Hepatocyte (in vitro differentiated cells): ENCODE measurements at regions not wholly inside any gene's neighbourhood (a gene's known extent, or its start where the extent isn't known, plus 50 kb on each side); places are given as distances from the start of the nearest gene placed in this dataset.

ENCODE experiments used
- DNase-seq: peaks from one replicate; pipeline ENCODE4 v3.0.0-alpha.2; 2016; ENCODE audit warnings: low spot score
- H2AFZ ChIP-seq: fragments of 200-600 bp; sonication (generic); 2 replicates; pipeline ENCODE4 v1.6.0; 2016; ENCODE audit warnings: antibody characterized with exemption, mild to moderate bottlenecking
- H3K27ac ChIP-seq: fragments of 200-600 bp; sonication (generic); 2 replicates; pipeline ENCODE4 v1.5.1; 2016; ENCODE audit warnings: mild to moderate bottlenecking
- H3K27me3 ChIP-seq: fragments of 200-600 bp; sonication (generic); 2 replicates; pipeline ENCODE4 v1.6.1; 2016
- H3K36me3 ChIP-seq: fragments of 200-600 bp; sonication (generic); replicated peaks from 2 replicates; pipeline ENCODE4 v1.5.1; 2016; ENCODE audit warnings: low read depth; ENCODE audit not compliant: insufficient read depth
- H3K4me1 ChIP-seq: fragments of 200-600 bp; sonication (generic); 2 replicates; pipeline ENCODE4 v1.5.1; 2016; ENCODE audit warnings: mild to moderate bottlenecking, moderate library complexity; ENCODE audit not compliant: insufficient read depth
- H3K4me2 ChIP-seq: fragments of 200-600 bp; sonication (generic); 2 replicates; pipeline ENCODE4 v1.6.0; 2016
- H3K4me3 ChIP-seq: fragments of 200-600 bp; sonication (generic); 2 replicates; pipeline ENCODE4 v1.5.1; 2016; ENCODE audit warnings: mild to moderate bottlenecking
- H3K79me2 ChIP-seq: fragments of 200-600 bp; sonication (generic); 2 replicates; pipeline ENCODE4 v1.6.0; 2017; ENCODE audit warnings: mild to moderate bottlenecking
- H3K9me2 ChIP-seq: fragments of 200-600 bp; sonication (generic); replicated peaks from 2 replicates; pipeline ENCODE4 v1.6.0; 2017; ENCODE audit warnings: mild to moderate bottlenecking; ENCODE audit not compliant: insufficient read depth
- H3K9me3 ChIP-seq: fragments of 200-600 bp; sonication (generic); 2 replicates; pipeline ENCODE4 v1.5.1; 2016; ENCODE audit warnings: low read depth, mild to moderate bottlenecking
- H4K20me1 ChIP-seq: fragments of 200-600 bp; sonication (generic); 2 replicates; pipeline ENCODE4 v1.6.0; 2016; ENCODE audit warnings: mild to moderate bottlenecking; ENCODE audit not compliant: insufficient read depth, poor library complexity, severe bottlenecking
- CTCF ChIP-seq: fragments of 200-600 bp; sonication (generic); IDR thresholded peaks from 2 replicates; pipeline ENCODE4 v1.5.1; 2016; ENCODE audit warnings: antibody characterized with exemption, mild to moderate bottlenecking; ENCODE audit not compliant: poor library complexity
- EZH2 ChIP-seq: fragments of 200-600 bp; sonication (generic); IDR thresholded peaks from 2 replicates; pipeline ENCODE4 v1.6.1; 2016; ENCODE audit warnings: antibody characterized with exemption, mild to moderate bottlenecking, borderline replicate concordance
- EZH2phosphoT487 ChIP-seq: fragments of 200-600 bp; sonication (generic); IDR thresholded peaks from one replicate; pipeline ENCODE4 v1.6.1; 2018; ENCODE audit warnings: antibody characterized with exemption, mild to moderate bottlenecking, low read depth, moderate library complexity; ENCODE audit not compliant: unreplicated experiment, severe bottlenecking
- WGBS: methylation state at CpG from one replicate; pipeline ENCODE4 v1.1.6; 2016; ENCODE audit warnings: low lambda C conversion rate; ENCODE audit errors: missing lambda C conversion rate; 5-methylcytosine and 5-hydroxymethylcytosine counted together

- Histone ChIP-seq H3K9me2 (no peaks in the 10 kb centered on the region), H3K79me2 (no peaks in the 10 kb centered on the region), H3K4me1 (no peaks in the 10 kb centered on the region), H3K36me3 (no peaks in the 10 kb centered on the region), H3K4me2 (no peak overlapping the region), H3K9me3 (no peaks in the 10 kb centered on the region), H3K27ac (no peak overlapping the region), H4K20me1 (no peaks in the 10 kb centered on the region), H3K4me3 (no peak overlapping the region), H2AFZ (no peak overlapping the region), H3K27me3 (no peaks in the 10 kb centered on the region)
- no peak for DNase-seq
- TF ChIP-seq EZH2 (no peak), EZH2phosphoT487 (no peak), CTCF (no peak)
- WGBS: 70% methylated on average over 3 of the region's 3 CpGs
Measured at GRCh38 chr4:11702886-11703557, 274.3 kb upstream of the HS3ST1 start.

- Histone ChIP-seq H4K20me1 (no peaks in the 10 kb centered on the region), H3K79me2 (no peaks in the 10 kb centered on the region), H2AFZ (no peak overlapping the region), H3K4me3 (no peak overlapping the region), H3K27ac (no peak overlapping the region), H3K9me2 (no peaks in the 10 kb centered on the region), H3K36me3 (no peaks in the 10 kb centered on the region), H3K4me1 (no peaks in the 10 kb centered on the region), H3K27me3 (no peaks in the 10 kb centered on the region), H3K4me2 (no peak overlapping the region), H3K9me3 (no peaks in the 10 kb centered on the region)
- TF ChIP-seq EZH2phosphoT487: no peak
- no peak for TF ChIP-seq EZH2
- no peak for TF ChIP-seq CTCF
- 95% methylated on average over 14 of the region's 14 CpGs for WGBS
- DNase-seq: no peak
Measured at GRCh38 chr4:11701966-11702725, 273.5 kb upstream of the HS3ST1 start.

- H3K9me2 ChIP-seq: no peaks in the 10 kb centered on the region
- WGBS: 92% methylated on average over 3 of the region's 3 CpGs
- H2AFZ ChIP-seq: no peak overlapping the region
- no peaks in the 10 kb centered on the region for H3K36me3 ChIP-seq
- no peak overlapping the region for H3K4me2 ChIP-seq
- no peak for DNase-seq
- H3K27me3 ChIP-seq: no peaks in the 10 kb centered on the region
- no peaks in the 10 kb centered on the region for H3K4me1 ChIP-seq
- no peak overlapping the region for H3K4me3 ChIP-seq
- H3K9me3 ChIP-seq: no peaks in the 10 kb centered on the region
- H3K79me2 ChIP-seq: no peaks in the 10 kb centered on the region
- H3K27ac ChIP-seq: no peak overlapping the region
- TF ChIP-seq EZH2 (no peak), CTCF (no peak), EZH2phosphoT487 (no peak)
- H4K20me1 ChIP-seq: no peaks in the 10 kb centered on the region
Measured at GRCh38 chr4:11700751-11701226, 272.1 kb upstream of the HS3ST1 start.
